A204.1 (cell line): ENCODE measurements at regions not wholly inside any gene's neighbourhood (a gene's known extent, or its start where the extent isn't known, plus 50 kb on each side); places are given as distances from the start of the nearest gene placed in this dataset.
"Not testable (repeated sequence)": the region's sequence is repeated elsewhere in the genome, so short reads cannot be mapped to it uniquely, and the experiment has no call there.

Experiments
- FAIRE-seq: peaks from 2 replicates; lab custom pipeline; 2012; peaks lifted over from hg19 to GRCh38; lab: Jason Lieb, UNC

GRCh38 chr12:42708374-42708773 lies 118.8 kb upstream of the PRICKLE1 start:
- not testable (repeated sequence) for FAIRE-seq

- no peak for FAIRE-seq
These were observed 118.0 kb upstream of the PRICKLE1 start for GRCh38 chr12:42707312-42708226.

GRCh38 chr12:42706321-42706720 lies 116.8 kb upstream of the PRICKLE1 start:
- no peak for FAIRE-seq

GRCh38 chr12:42705863-42706262 lies 116.3 kb upstream of the PRICKLE1 start:
- FAIRE-seq: no peak

GRCh38 chr12:42704810-42705401 lies 115.4 kb upstream of the PRICKLE1 start:
- FAIRE-seq: no peak

- no peak for FAIRE-seq
These were observed 114.8 kb upstream of the PRICKLE1 start for GRCh38 chr12:42704340-42704739.

GRCh38 chr12:42701084-42701483 lies 111.5 kb upstream of the PRICKLE1 start:
- FAIRE-seq: no peak

- no peak for FAIRE-seq
These were observed 108.7 kb upstream of the PRICKLE1 start for GRCh38 chr12:42698213-42698612.

GRCh38 chr12:42696406-42697149 lies 107.0 kb upstream of the PRICKLE1 start:
- no peak for FAIRE-seq

- FAIRE-seq: no peak
These were observed 106.0 kb upstream of the PRICKLE1 start for GRCh38 chr12:42695490-42695995.

GRCh38 chr12:42692749-42693148 lies 103.2 kb upstream of the PRICKLE1 start:
- FAIRE-seq: no peak

GRCh38 chr12:42691991-42692557 lies 102.5 kb upstream of the PRICKLE1 start:
- FAIRE-seq: no peak

GRCh38 chr12:42690264-42690663 lies 100.7 kb upstream of the PRICKLE1 start:
- no peak for FAIRE-seq

- no peak for FAIRE-seq
These were observed 100.2 kb upstream of the PRICKLE1 start for GRCh38 chr12:42689699-42690098.

GRCh38 chr12:42686514-42687172 lies 97.1 kb upstream of the PRICKLE1 start:
- FAIRE-seq: no peak

- FAIRE-seq: no peak
These were observed 95.2 kb upstream of the PRICKLE1 start for GRCh38 chr12:42684802-42685071.

GRCh38 chr12:42683933-42684801 lies 94.6 kb upstream of the PRICKLE1 start:
- FAIRE-seq: no peak

- no peak for FAIRE-seq
These were observed 93.7 kb upstream of the PRICKLE1 start for GRCh38 chr12:42683266-42683665.

- no peak for FAIRE-seq
These were observed 89.9 kb upstream of the PRICKLE1 start for GRCh38 chr12:42679466-42679865.

GRCh38 chr12:42677461-42677860 lies 87.9 kb upstream of the PRICKLE1 start:
- FAIRE-seq: no peak

GRCh38 chr12:42673535-42673934 lies 84.0 kb upstream of the PRICKLE1 start:
- FAIRE-seq: no peak
